Heart left ventricle (tissue), 16 donors: ENCODE measurements at regions not wholly inside any gene's neighbourhood (a gene's known extent, or its start where the extent isn't known, plus 50 kb on each side); places are given as distances from the start of the nearest gene placed in this dataset.
"Not testable (repeated sequence)": the region's sequence is repeated elsewhere in the genome, so short reads cannot be mapped to it uniquely, and the experiment has no call there.

ENCODE experiments used
- ATAC-seq, 4 donors: fragments of 200-7000 bp; cut with Tn5 transposase; one replicate each; pipeline ENCODE4 v1.9.1; 2020 to 2022; ENCODE audit warnings: moderate library complexity in 4 of 4, mild to moderate bottlenecking in 3 of 4, moderate number of reproducible peaks in 1 of 4
- DNase-seq, 5 donors: peaks; one replicate each; pipeline ENCODE4 v3.0.0-alpha.2; 2020
- H3K27ac ChIP-seq, 12 donors: fragments of 200-600 bp; sonication (generic) in 4 of 12; one replicate each; pipeline versions ENCODE4 v1.5.0 to v1.8.0; 2016 to 2022; ENCODE audit warnings: mild to moderate bottlenecking in 2 of 12
- H3K27me3 ChIP-seq, 9 donors: fragments of 200-600 bp; sonication (generic) in 2 of 9; one replicate each; pipeline versions ENCODE4 v1.5.1 to v1.8.0; 2016 to 2022; ENCODE audit warnings: mild to moderate bottlenecking in 3 of 9
- H3K36me3 ChIP-seq, 9 donors: fragments of 200-600 bp; sonication (generic) in 2 of 9; one replicate each; pipeline versions ENCODE4 v1.5.0 to v1.8.0; 2018 to 2022; ENCODE audit warnings: mild to moderate bottlenecking in 2 of 9
- H3K4me1 ChIP-seq, 12 donors: fragments of 200-600 bp; sonication (generic) in 4 of 12; one replicate each; pipeline versions ENCODE4 v1.5.0 to v1.8.0; 2016 to 2022; ENCODE audit warnings: mild to moderate bottlenecking in 3 of 12
- H3K4me3 ChIP-seq, 12 donors: fragments of 200-600 bp; sonication (generic) in 4 of 12; one replicate each; pipeline versions ENCODE4 v1.5.0 to v1.8.0; 2017 to 2022; ENCODE audit warnings: mild to moderate bottlenecking in 9 of 12, moderate library complexity in 4 of 12
- H3K9me3 ChIP-seq, 12 donors: fragments of 200-600 bp; sonication (generic) in 4 of 12; one replicate each; pipeline versions ENCODE4 v1.5.0 to v1.8.0; 2016 to 2022; ENCODE audit warnings: mild to moderate bottlenecking in 1 of 12
- POLR2A ChIP-seq, 2 donors: fragments of 450-650 bp; IDR thresholded peaks; one replicate each; pipeline ENCODE4 v1.6.1; 2017; ENCODE audit warnings: antibody characterized with exemption in 2 of 2, mild to moderate bottlenecking in 2 of 2, moderate library complexity in 2 of 2
- WGBS, 4 donors: extraction: QIAGEN DNeasy Blood & Tissue Kit in 2 of 4; methylation state at CpG; one replicate each; pipeline versions ENCODE4 v1.1.5 to v1.1.7; 2013 to 2018; 5-methylcytosine and 5-hydroxymethylcytosine counted together
- intact Hi-C, 10 donors: fragments of 100-400 bp; cut with DNase I; formaldehyde crosslinking; loops; one replicate each; pipeline versions ENCODE4 v1.11.1 to v1.14.2; 2022
- TF ChIP-seq, protein P1 (sequence below), 12 donors: fragments of 200-600 bp; sonication (generic) in 4 of 12; IDR thresholded peaks; one replicate each; pipeline versions ENCODE4 v1.5.0 to v1.8.0; 2018 to 2022; ENCODE audit warnings: antibody characterized with exemption in 12 of 12, mild to moderate bottlenecking in 5 of 12
- donor health status: ischemic (EF 13 %, LVEDD 7.1; RV severe dilation, severe dysfunction).
- donor health status: healthy with polysubstance abuse.
- donor health status: DM: no; HTN: yes; CAD: no.
- donor health status: DM: no; HTN: no; CAD: no.
- donor health status: ischemic (EF 25% LVEDD 6.9; RV normal size, moderate dysfunction).
- donor health status: ischemic (EF 25% LVEDD 5.7; RV mildly dilated, moderate dysfunction).
- donor health status: healthy.
- donor health status: DM: yes; HTN: yes; CAD: no.
- donor health status: ischemic (EF 35%, LVEDD 5.7; RV mildly dilated, moderate dysfunction).
- donor health status: nonischemic (EF 11% LVEDD 7.7; RV severe dilation, severe dysfunction).
- donor health status: DM: yes; HTN: yes; CAD: no.
- donor health status: PGD.
- donor health status: ischemic (EF 29% LVEDD 5.4; RV normal size, mild dysfunction).
- donor health status: nonischemic (EF 23%, LVEDD 6.1; RV moderate dilation, normal function).

GRCh38 chr14:29027941-29028705 is 261.5 kb downstream of the FOXG1 start:
- H3K9me3 ChIP-seq = peaks cover 0 to 40% (median 3%) of the 10 kb centered on the region in 12 donors
- ATAC-seq, H3K36me3 ChIP-seq, H3K27ac ChIP-seq, DNase-seq, intact Hi-C loops, H3K4me3 ChIP-seq, H3K27me3 ChIP-seq, H3K4me1 ChIP-seq: not testable (repeated sequence)
- 62 to 74% (median 65%) methylated on average over 2 of the region's 2 CpGs for WGBS, 4 donors

DNA sequence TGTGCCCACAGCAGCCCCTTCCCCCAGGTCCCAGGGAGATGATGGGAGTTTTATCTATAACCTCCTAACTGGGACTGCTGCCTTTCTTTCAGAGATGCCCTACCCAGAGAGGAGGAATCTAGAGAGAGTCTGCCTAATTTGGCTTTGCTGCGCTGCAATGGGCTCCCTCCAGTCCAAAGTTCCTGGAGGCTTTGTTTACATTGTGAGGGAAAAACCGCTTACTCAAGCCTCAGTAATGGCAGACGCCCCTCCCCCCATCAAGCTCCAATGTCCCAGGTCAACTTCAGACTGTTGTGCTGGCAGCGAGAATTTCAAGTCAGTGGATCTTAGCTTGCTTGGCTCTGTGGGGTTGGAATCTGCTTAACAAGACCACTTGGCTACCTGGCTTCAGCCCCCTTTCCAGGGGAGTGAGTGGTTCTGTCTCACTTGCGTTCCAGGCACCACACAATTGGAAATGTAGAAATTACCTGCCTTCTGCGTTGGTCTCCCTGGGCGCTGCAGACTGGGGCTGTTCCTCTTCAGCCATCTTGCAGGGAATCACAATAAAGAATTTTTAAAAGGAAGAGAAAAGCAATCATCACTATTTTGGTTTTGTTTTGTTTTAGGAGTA is 262.5 kb downstream of the FOXG1 start:
- ATAC-seq (no peak), DNase-seq (no peak)
- H3K4me1 ChIP-seq = no peaks in the 10 kb centered on the region
- TF ChIP-seq, protein P1, sequence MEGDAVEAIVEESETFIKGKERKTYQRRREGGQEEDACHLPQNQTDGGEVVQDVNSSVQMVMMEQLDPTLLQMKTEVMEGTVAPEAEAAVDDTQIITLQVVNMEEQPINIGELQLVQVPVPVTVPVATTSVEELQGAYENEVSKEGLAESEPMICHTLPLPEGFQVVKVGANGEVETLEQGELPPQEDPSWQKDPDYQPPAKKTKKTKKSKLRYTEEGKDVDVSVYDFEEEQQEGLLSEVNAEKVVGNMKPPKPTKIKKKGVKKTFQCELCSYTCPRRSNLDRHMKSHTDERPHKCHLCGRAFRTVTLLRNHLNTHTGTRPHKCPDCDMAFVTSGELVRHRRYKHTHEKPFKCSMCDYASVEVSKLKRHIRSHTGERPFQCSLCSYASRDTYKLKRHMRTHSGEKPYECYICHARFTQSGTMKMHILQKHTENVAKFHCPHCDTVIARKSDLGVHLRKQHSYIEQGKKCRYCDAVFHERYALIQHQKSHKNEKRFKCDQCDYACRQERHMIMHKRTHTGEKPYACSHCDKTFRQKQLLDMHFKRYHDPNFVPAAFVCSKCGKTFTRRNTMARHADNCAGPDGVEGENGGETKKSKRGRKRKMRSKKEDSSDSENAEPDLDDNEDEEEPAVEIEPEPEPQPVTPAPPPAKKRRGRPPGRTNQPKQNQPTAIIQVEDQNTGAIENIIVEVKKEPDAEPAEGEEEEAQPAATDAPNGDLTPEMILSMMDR (IDR thresholded peaks at IDR 0.05) = no peak
- TF ChIP-seq POLR2A (IDR thresholded peaks at IDR 0.05) = no peak
- intact Hi-C loops = no loop called here
- H3K27me3 ChIP-seq = no peaks in the 10 kb centered on the region
- H3K4me3 ChIP-seq = no peak overlapping the region
- 46 to 59% (median 50%) methylated on average over 6 to 7 of the region's 7 CpGs for WGBS, 4 donors
- H3K9me3 ChIP-seq = peaks cover 0 to 36% (median 3%) of the 10 kb centered on the region in 12 donors
- no peak overlapping the region for H3K27ac ChIP-seq
- H3K36me3 ChIP-seq = no peaks in the 10 kb centered on the region

GRCh38 chr14:29030121-29030520 is 263.5 kb downstream of the FOXG1 start:
- no peak for TF ChIP-seq POLR2A (IDR thresholded peaks at IDR 0.05)
- TF ChIP-seq, protein P1 (IDR thresholded peaks at IDR 0.05) = no peak
- no peak overlapping the region for H3K4me3 ChIP-seq
- peaks cover 0 to 25% (median 0%) of the 10 kb centered on the region in 12 donors for H3K9me3 ChIP-seq
- no peak overlapping the region for H3K27ac ChIP-seq
- intact Hi-C loops = no loop called here
- ATAC-seq (no peak), DNase-seq (no peak)
- H3K36me3 ChIP-seq = no peaks in the 10 kb centered on the region
- 45 to 47% (median 46%) methylated on average over 2 of the region's 2 CpGs for WGBS, 4 donors
- no peaks in the 10 kb centered on the region for H3K4me1 ChIP-seq
- no peaks in the 10 kb centered on the region for H3K27me3 ChIP-seq

- Histone ChIP-seq H3K9me3 (peaks cover 0 to 20% (median 0%) of the 10 kb centered on the region in 12 donors), H3K27ac (no peak overlapping the region), H3K36me3 (no peaks in the 10 kb centered on the region), H3K4me1 (no peaks in the 10 kb centered on the region), H3K27me3 (no peaks in the 10 kb centered on the region), H3K4me3 (no peak overlapping the region)
- WGBS, 4 donors = 69 to 92% (median 69%) methylated on average over 2 of the region's 2 CpGs
- intact Hi-C loops = no loop called here
- ATAC-seq (no peak), DNase-seq (no peak)
- TF ChIP-seq, protein P1 (IDR thresholded peaks at IDR 0.05) = no peak
- TF ChIP-seq POLR2A (IDR thresholded peaks at IDR 0.05) = no peak
Observed at GRCh38 chr14:29030970-29031369, 264.4 kb downstream of the FOXG1 start.
